22Rv1 (cell line): ENCODE measurements at regions not wholly inside any gene's neighbourhood (a gene's known extent, or its start where the extent isn't known, plus 50 kb on each side); places are given as distances from the start of the nearest gene placed in this dataset.

Experiments
- H3K27ac ChIP-seq: fragments of 450-650 bp; 2 replicates; pipeline ENCODE4 v1.5.1; 2017
- CTCF ChIP-seq: fragments of 450-650 bp; IDR thresholded peaks from 2 replicates; pipeline ENCODE4 v1.5.1; 2017; ENCODE audit warnings: mild to moderate bottlenecking
- ZFX ChIP-seq: fragments of 450-650 bp; IDR thresholded peaks from 2 replicates; pipeline ENCODE4 v1.6.1; 2017; ENCODE audit warnings: antibody characterized with exemption, borderline replicate concordance

GRCh38 chr2:183428881-183429280, 304.6 kb downstream of the NUP35 start:
- no peak for TF ChIP-seq ZFX
- TF ChIP-seq CTCF, result no peak
- no peak overlapping the region for H3K27ac ChIP-seq

GRCh38 chr2:183438541-183438940, 314.3 kb downstream of the NUP35 start:
- no peak for TF ChIP-seq CTCF
- TF ChIP-seq ZFX, result no peak
- H3K27ac ChIP-seq, result no peak overlapping the region

GRCh38 chr2:183455056-183455455, 330.8 kb downstream of the NUP35 start:
- TF ChIP-seq CTCF, result no peak
- TF ChIP-seq ZFX, result no peak
- H3K27ac ChIP-seq, result no peak overlapping the region

- TF ChIP-seq ZFX (no peak), CTCF (no peak)
- H3K27ac ChIP-seq, result no peak overlapping the region
Measured at GRCh38 chr2:183456177-183456576, 331.9 kb downstream of the NUP35 start.

GRCh38 chr2:183458460-183458859, 334.2 kb downstream of the NUP35 start:
- no peak for TF ChIP-seq ZFX
- TF ChIP-seq CTCF, result no peak
- H3K27ac ChIP-seq, result no peak overlapping the region

- no peak overlapping the region for H3K27ac ChIP-seq
- TF ChIP-seq ZFX (no peak), CTCF (no peak)
Measured at GRCh38 chr2:183459466-183459865, 335.2 kb downstream of the NUP35 start.

- TF ChIP-seq CTCF (no peak), ZFX (no peak)
Measured at GRCh38 chr2:183463821-183464220, 339.6 kb downstream of the NUP35 start.

More at GRCh38 chr2:183463821-183464220, 339.6 kb downstream of the NUP35 start:
- no peak overlapping the region for H3K27ac ChIP-seq
